Adrenal gland (tissue), 9 donors: ENCODE measurements at regions not wholly inside any gene's neighbourhood (a gene's known extent, or its start where the extent isn't known, plus 50 kb on each side); places are given as distances from the start of the nearest gene placed in this dataset.

ENCODE experiments used
- DNase-seq, 7 donors: peaks; one replicate each; pipeline ENCODE4 v3.0.0-alpha.2; 2019 to 2020
- H3K27ac ChIP-seq, 5 donors: fragments of 200-600 bp; sonication (generic) in 4 of 5; 1 replicate in 3 of 5; 2 replicates in 2 of 5; pipeline versions ENCODE4 v1.5.1 to v1.8.0; 2016 to 2020; ENCODE audit warnings: mild to moderate bottlenecking in 1 of 5
- H3K27me3 ChIP-seq: fragments of 200-600 bp; 2 replicates; pipeline ENCODE4 v1.8.0; 2021
- H3K36me3 ChIP-seq, 2 donors: fragments of 200-600 bp; replicated peaks in 1 of 2; 1 replicate in 1 of 2; 2 replicates in 1 of 2; pipeline versions ENCODE4 v1.5.1 to v1.8.0; 2018 to 2022
- H3K4me1 ChIP-seq, 2 donors: fragments of 200-600 bp; replicated peaks in 1 of 2; 1 replicate in 1 of 2; 2 replicates in 1 of 2; pipeline versions ENCODE4 v1.5.1 to v1.8.0; 2018 to 2021
- H3K4me3 ChIP-seq, 4 donors: fragments of 200-600 bp; sonication (generic) in 3 of 4; one replicate each; pipeline ENCODE4 v1.5.1; 2016 to 2018
- H3K9me3 ChIP-seq, 3 donors: fragments of 200-600 bp; sonication (generic) in 1 of 3; replicated peaks in 1 of 3; 1 replicate in 2 of 3; 2 replicates in 1 of 3; pipeline versions ENCODE4 v1.5.1 to v1.8.0; 2016 to 2021
- POLR2A ChIP-seq, 2 donors: fragments of 450-650 bp; IDR thresholded peaks; one replicate each; pipeline ENCODE4 v1.6.1; 2017; ENCODE audit warnings: antibody characterized with exemption in 2 of 2, mild to moderate bottlenecking in 2 of 2, moderate library complexity in 1 of 2
- WGBS, 4 donors: extraction: QIAGEN DNeasy Blood & Tissue Kit in 2 of 4; methylation state at CpG; one replicate each; pipeline versions ENCODE4 v1.1.5 to v1.1.7; 2013 to 2017; 5-methylcytosine and 5-hydroxymethylcytosine counted together
- intact Hi-C, 2 donors: fragments of 100-400 bp; cut with DNase I; formaldehyde crosslinking; loops; one replicate each; pipeline versions ENCODE4 v1.14.1 to v1.15.0; 2022 to 2023
- TF ChIP-seq, protein P1 (sequence below), 6 experiments: fragments of 450-650 bp in 4 of 6; fragments of 200-600 bp in 2 of 6; sonication (generic) in 1 of 6; IDR thresholded peaks; 1 replicate in 5 of 6; 2 replicates in 1 of 6; pipeline versions ENCODE4 v1.5.1 to v1.8.0; 2016 to 2021; ENCODE audit warnings: antibody characterized with exemption in 6 of 6, mild to moderate bottlenecking in 2 of 6, moderate library complexity in 1 of 6
- donor health status: healthy with polysubstance abuse.
- donor health status: Bipolar disorder and iron deficiency.
- donor health status: DM: yes; HTN: yes; CAD: no.
- donor health status: DM: no; HTN: no; CAD: no.
- donor health status: DM: no; HTN: no; CAD: no.

GRCh38 chr2:239475161-239476028 lies 74.6 kb upstream of the HDAC4 start:
- WGBS, 4 donors = 71 to 93% (median 74%) methylated on average over 7 to 13 of the region's 13 CpGs
- Histone ChIP-seq H3K27ac (no peak overlapping the region), H3K4me3 (no peak overlapping the region), H3K36me3 (no peaks in the 10 kb centered on the region), H3K4me1 (no peaks in the 10 kb centered on the region), H3K9me3 (no peaks in the 10 kb centered on the region), H3K27me3 (no peaks in the 10 kb centered on the region)
- DNase-seq = peak in 2 of 7 donors; percentile 3 to 6
- TF ChIP-seq POLR2A (IDR thresholded peaks at IDR 0.05) = no peak
- TF ChIP-seq, protein P1, sequence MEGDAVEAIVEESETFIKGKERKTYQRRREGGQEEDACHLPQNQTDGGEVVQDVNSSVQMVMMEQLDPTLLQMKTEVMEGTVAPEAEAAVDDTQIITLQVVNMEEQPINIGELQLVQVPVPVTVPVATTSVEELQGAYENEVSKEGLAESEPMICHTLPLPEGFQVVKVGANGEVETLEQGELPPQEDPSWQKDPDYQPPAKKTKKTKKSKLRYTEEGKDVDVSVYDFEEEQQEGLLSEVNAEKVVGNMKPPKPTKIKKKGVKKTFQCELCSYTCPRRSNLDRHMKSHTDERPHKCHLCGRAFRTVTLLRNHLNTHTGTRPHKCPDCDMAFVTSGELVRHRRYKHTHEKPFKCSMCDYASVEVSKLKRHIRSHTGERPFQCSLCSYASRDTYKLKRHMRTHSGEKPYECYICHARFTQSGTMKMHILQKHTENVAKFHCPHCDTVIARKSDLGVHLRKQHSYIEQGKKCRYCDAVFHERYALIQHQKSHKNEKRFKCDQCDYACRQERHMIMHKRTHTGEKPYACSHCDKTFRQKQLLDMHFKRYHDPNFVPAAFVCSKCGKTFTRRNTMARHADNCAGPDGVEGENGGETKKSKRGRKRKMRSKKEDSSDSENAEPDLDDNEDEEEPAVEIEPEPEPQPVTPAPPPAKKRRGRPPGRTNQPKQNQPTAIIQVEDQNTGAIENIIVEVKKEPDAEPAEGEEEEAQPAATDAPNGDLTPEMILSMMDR (IDR thresholded peaks at IDR 0.05) = no peak
- intact Hi-C loops = no loop called here

GRCh38 chr2:239473211-239473805 lies 72.5 kb upstream of the HDAC4 start:
- no peak for TF ChIP-seq POLR2A (IDR thresholded peaks at IDR 0.05)
- TF ChIP-seq, protein P1 (IDR thresholded peaks at IDR 0.05) = no peak

GRCh38 chr2:239472235-239472775 lies 71.5 kb upstream of the HDAC4 start:
- H3K9me3 ChIP-seq = no peaks in the 10 kb centered on the region
- no peak overlapping the region for H3K27ac ChIP-seq
- intact Hi-C loops = no loop called here
- TF ChIP-seq, protein P1 (IDR thresholded peaks at IDR 0.05) = no peak
- no peak for TF ChIP-seq POLR2A (IDR thresholded peaks at IDR 0.05)
- no peak overlapping the region for H3K4me3 ChIP-seq
- no peaks in the 10 kb centered on the region for H3K36me3 ChIP-seq
- H3K4me1 ChIP-seq = no peaks in the 10 kb centered on the region
- DNase-seq = peak in 2 of 7 donors; percentile 1 to 4
- 59 to 68% (median 64%) methylated on average over 8 to 11 of the region's 11 CpGs for WGBS, 4 donors
- H3K27me3 ChIP-seq = no peaks in the 10 kb centered on the region

More at GRCh38 chr2:239473211-239473805, 72.5 kb upstream of the HDAC4 start:
- WGBS, 4 donors = 81 to 91% (median 89%) methylated on average over 6 to 8 of the region's 8 CpGs
- Histone ChIP-seq H3K27me3 (no peaks in the 10 kb centered on the region), H3K4me3 (no peak overlapping the region), H3K4me1 (no peaks in the 10 kb centered on the region), H3K27ac (no peak overlapping the region), H3K36me3 (no peaks in the 10 kb centered on the region), H3K9me3 (no peaks in the 10 kb centered on the region)
- intact Hi-C loops = no loop called here
- DNase-seq = peak in 1 of 7 donors; percentile 1

DNA sequence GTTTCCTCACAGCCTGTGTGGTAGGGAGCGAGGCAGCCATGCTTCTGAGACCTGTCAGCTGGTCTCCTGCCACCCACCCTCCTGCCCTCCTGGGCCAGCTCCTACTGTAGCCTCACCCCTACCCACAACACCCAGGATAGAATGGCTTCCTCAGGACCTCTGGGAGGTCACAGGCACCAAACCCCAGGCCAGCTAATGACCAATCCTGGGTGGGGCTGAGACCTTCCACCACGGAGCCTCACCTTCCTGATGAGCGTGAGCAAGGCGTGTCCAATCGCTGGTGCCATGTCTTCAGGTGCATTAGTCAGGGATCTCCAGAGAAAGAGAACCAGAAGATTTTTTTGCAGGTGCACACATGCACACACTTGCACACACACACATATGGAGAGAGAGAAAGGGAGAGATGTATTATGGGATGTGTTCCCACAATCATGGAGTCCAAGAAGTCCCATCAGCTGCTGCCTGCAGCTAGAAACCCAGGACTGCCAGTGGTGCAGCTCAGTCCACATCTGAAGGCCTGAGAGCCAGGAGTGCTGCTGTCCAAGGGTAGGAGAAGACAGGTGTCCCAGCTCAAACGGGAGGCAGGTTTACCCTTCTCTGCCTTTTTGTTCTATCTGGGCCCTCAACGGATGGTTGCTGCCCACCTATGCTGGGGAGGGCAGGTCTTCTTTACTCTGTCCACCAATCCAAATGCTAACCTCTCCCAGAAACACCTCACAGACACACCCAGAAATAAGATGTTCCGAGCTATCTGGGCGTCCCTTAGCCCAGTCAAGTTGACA lies 70.4 kb upstream of the HDAC4 start:
- intact Hi-C loops = no loop called here
- H3K27me3 ChIP-seq = no peaks in the 10 kb centered on the region
- H3K9me3 ChIP-seq = no peaks in the 10 kb centered on the region
- no peak overlapping the region for H3K4me3 ChIP-seq
- no peak overlapping the region for H3K27ac ChIP-seq
- WGBS, 4 donors = 94 to 96% (median 95%) methylated on average over 9 of the region's 9 CpGs
- H3K4me1 ChIP-seq = no peaks in the 10 kb centered on the region
- peak in 3 of 7 donors; percentile 3 to 17 (median 4) for DNase-seq
- TF ChIP-seq POLR2A (IDR thresholded peaks at IDR 0.05) = no peak
- TF ChIP-seq, protein P1 (IDR thresholded peaks at IDR 0.05) = no peak
- no peaks in the 10 kb centered on the region for H3K36me3 ChIP-seq
